K562 (cell line): ENCODE measurements at regions not wholly inside any gene's neighbourhood (a gene's known extent, or its start where the extent isn't known, plus 50 kb on each side); places are given as distances from the start of the nearest gene placed in this dataset.

Experiments used
- ATAC-seq: fragments of 200-7000 bp; cut with Tn5 transposase; 3 replicates; pipeline ENCODE4 v1.9.1; 2020; ENCODE audit warnings: moderate library complexity
- BruUV-seq: library from RNA; stranded (reverse); fragments of 400-500 nt; replicated peaks from 2 replicates; lab custom pipeline; 2021; lab: Mats Ljungman, UMichigan
- CTCF ChIA-PET: fragments of 300-600 bp; formaldehyde crosslinking; extraction: SDS; loops from one replicate; lab custom pipeline; 2021; ENCODE audit warnings: low intra/inter-chr PET ratio; lab: Yijun Ruan, JAX
- POLR2A ChIA-PET: fragments of 300-600, 350-650 bp; sonication (Branson Sonifier 250); formaldehyde crosslinking; extraction: SDS; loops from one replicate; lab custom pipeline; 2021; ENCODE audit warnings: antibody characterized with exemption, inconsistent platforms; lab: Yijun Ruan, JAX
- DNase-seq, 4 experiments: peaks; one replicate each; pipeline versions ENCODE4 v3.0.0 to v3.0.0-alpha.2; 2011 to 2018; ENCODE audit warnings: low spot score in 3 of 4, mixed read lengths in 3 of 4; ENCODE audit errors: extremely low read depth in 1 of 4
- FAIRE-seq: peaks from 2 replicates; lab custom pipeline; 2011; peaks lifted over from hg19 to GRCh38; lab: Jason Lieb, UNC
- H2AFZ ChIP-seq: 2 replicates; pipeline ENCODE4 v1.6.0; 2011; ENCODE audit warnings: low read depth, low read length, control low read depth, inconsistent platforms
- H3K27ac ChIP-seq: fragments of 200-600 bp; 3 replicates; pipeline ENCODE4 v1.8.0; 2011; ENCODE audit warnings: low read depth, mild to moderate bottlenecking, control low read depth, inconsistent platforms, low read length, moderate library complexity, mixed read lengths; ENCODE audit errors: extremely low read depth
- H3K27me3 ChIP-seq, 2 experiments: fragments of 300-600 bp in 1 of 2; 2 replicates in 1 of 2; 3 replicates in 1 of 2; pipeline versions ENCODE4 v1.6.0 to v1.8.0; 2011; ENCODE audit warnings: inconsistent platforms in 2 of 2, low read length in 2 of 2, mild to moderate bottlenecking in 1 of 2, mixed read lengths in 1 of 2, moderate library complexity in 1 of 2; ENCODE audit not compliant: control insufficient read depth in 2 of 2, insufficient read depth in 2 of 2
- H3K36me3 ChIP-seq: fragments of 300-600 bp; 3 replicates; pipeline ENCODE4 v1.8.0; 2011; ENCODE audit warnings: mild to moderate bottlenecking, low read length, inconsistent platforms; ENCODE audit not compliant: control insufficient read depth, insufficient read depth
- H3K4me1 ChIP-seq, 2 experiments: fragments of 200-600 bp in 1 of 2; replicated peaks in 1 of 2; 2 replicates in 1 of 2; 3 replicates in 1 of 2; pipeline versions ENCODE4 v1.5.1 to v1.8.0; 2011; ENCODE audit warnings: inconsistent platforms in 2 of 2, low read length in 2 of 2, mild to moderate bottlenecking in 1 of 2, mixed read lengths in 1 of 2, moderate library complexity in 1 of 2; ENCODE audit not compliant: control insufficient read depth in 2 of 2, insufficient read depth in 2 of 2
- H3K4me2 ChIP-seq: 2 replicates; pipeline ENCODE4 v1.6.1; 2011; ENCODE audit warnings: low read length, control low read depth, inconsistent platforms, mixed read lengths; ENCODE audit not compliant: insufficient read depth
- H3K4me3 ChIP-seq: fragments of 200-600 bp; sonication (generic), shearing (Covaris generic); 2 replicates; pipeline ENCODE4 v1.5.1; 2016; ENCODE audit warnings: control low read depth, inconsistent platforms
- H3K79me2 ChIP-seq: fragments of 200-600 bp; 3 replicates; pipeline ENCODE4 v1.8.0; 2011; ENCODE audit warnings: low read length, inconsistent platforms; ENCODE audit not compliant: control insufficient read depth, insufficient read depth
- H3K9ac ChIP-seq, 2 experiments: 2 replicates each; pipeline versions ENCODE4 v1.6.0 to v1.6.1; 2011; ENCODE audit warnings: low read depth in 2 of 2, low read length in 2 of 2, control low read depth in 1 of 2, inconsistent platforms in 1 of 2, mild to moderate bottlenecking in 1 of 2, mixed read lengths in 1 of 2; ENCODE audit not compliant: insufficient read depth in 1 of 2
- H3K9me1 ChIP-seq: one replicate; pipeline ENCODE4 v1.6.0; 2011; ENCODE audit warnings: inconsistent platforms, mild to moderate bottlenecking, low read length, moderate library complexity; ENCODE audit not compliant: control insufficient read depth, insufficient read depth
- H3K9me3 ChIP-seq: replicated peaks from 2 replicates; pipeline ENCODE4 v1.5.1; 2011; ENCODE audit warnings: low read depth, low read length, inconsistent platforms; ENCODE audit not compliant: control insufficient read depth, insufficient read depth
- H4K20me1 ChIP-seq: replicated peaks from 2 replicates; pipeline ENCODE4 v1.6.1; 2011; ENCODE audit warnings: low read length, inconsistent platforms, mixed read lengths; ENCODE audit not compliant: control insufficient read depth, insufficient read depth
- ARHGAP35 ChIP-seq: fragments of 450-650 bp; IDR thresholded peaks from 2 replicates; pipeline ENCODE4 v1.6.1; 2018; ENCODE audit not compliant: partially characterized antibody
- ETS2 ChIP-seq: IDR thresholded peaks from 2 replicates; pipeline ENCODE4 v1.6.1; 2016; ENCODE audit warnings: borderline replicate concordance, missing genetic modification characterization, mild to moderate bottlenecking, moderate library complexity, missing compliant biosample characterization; ENCODE audit not compliant: poor library complexity, severe bottlenecking
- ETV1 ChIP-seq: fragments of 450-650 bp; conservative IDR thresholded peaks from 2 replicates; pipeline ENCODE4 v1.6.1; 2016; ENCODE audit warnings: missing genetic modification characterization, control low read depth, low read depth, missing compliant biosample characterization
- FOXK1 ChIP-seq: sonication (generic); formaldehyde crosslinking; IDR thresholded peaks from 2 replicates; pipeline ENCODE4 v1.8.0; 2022; ENCODE audit warnings: missing genetic modification reagents, mild to moderate bottlenecking, borderline replicate concordance
- KAT2B ChIP-seq: IDR thresholded peaks from one replicate; pipeline ENCODE4 v1.6.1; 2012; ENCODE audit warnings: low read depth, mild to moderate bottlenecking, control low read depth, inconsistent platforms, low read length, moderate library complexity
- KLF1 ChIP-seq: fragments of 450-650 bp; IDR thresholded peaks from 2 replicates; pipeline ENCODE4 v1.6.1; 2016; ENCODE audit warnings: missing genetic modification characterization, missing compliant biosample characterization
- LARP7 ChIP-seq: fragments of 450-650 bp; IDR thresholded peaks from 2 replicates; pipeline ENCODE4 v1.6.1; 2016
- MTF1 ChIP-seq: fragments of 250-450 bp; sonication (Bioruptor Pico); IDR thresholded peaks from 2 replicates; pipeline ENCODE4 v1.9.0; 2021; ENCODE audit warnings: moderate library complexity, mild to moderate bottlenecking, inconsistent platforms, borderline replicate concordance
- PRPF4 ChIP-seq: fragments of 200-400 bp; formaldehyde crosslinking; IDR thresholded peaks from one replicate; pipeline ENCODE4 v1.6.1; 2017; ENCODE audit warnings: low read length, low read depth, mild to moderate bottlenecking; ENCODE audit not compliant: insufficient read depth, poor library complexity, severe bottlenecking
- PTBP1 ChIP-seq: fragments of 200-400 bp; formaldehyde crosslinking; IDR thresholded peaks from 2 replicates; pipeline ENCODE4 v1.6.1; 2017; ENCODE audit warnings: low read depth, low read length
- SMARCE1 ChIP-seq: fragments of 450-650 bp; IDR thresholded peaks from 2 replicates; pipeline ENCODE4 v1.7.1; 2016; ENCODE audit warnings: mild to moderate bottlenecking
- ZNF124 ChIP-seq: sonication (generic); formaldehyde crosslinking; IDR thresholded peaks from 2 replicates; pipeline ENCODE4 v1.8.1; 2022; ENCODE audit warnings: missing genetic modification reagents
- ZNF23 ChIP-seq: fragments of 250-450 bp; sonication (Bioruptor Pico); IDR thresholded peaks from 2 replicates; pipeline ENCODE4 v1.4.0; 2020; ENCODE audit warnings: mild to moderate bottlenecking
- ZNF24 ChIP-seq: fragments of 450-650 bp; IDR thresholded peaks from 2 replicates; pipeline ENCODE4 v1.6.1; 2016
- ZNF408 ChIP-seq: fragments of 250-450 bp; sonication (Bioruptor Pico); IDR thresholded peaks from 2 replicates; pipeline ENCODE4 v1.4.0; 2020; ENCODE audit warnings: low read depth, mild to moderate bottlenecking, moderate library complexity
- WGBS: fragments of 100-300 bp; shearing (Covaris generic); methylation state at CpG from one replicate; pipeline ENCODE4 v1.1.6; 2016; ENCODE audit warnings: low coverage, mixed read lengths; ENCODE audit not compliant: insufficient coverage; ENCODE audit errors: missing lambda C conversion rate; 5-methylcytosine and 5-hydroxymethylcytosine counted together
- in situ Hi-C: fragments of 300-500 bp; cut with MboI; formaldehyde crosslinking; loops from 4 replicates; pipeline ENCODE4 v1.15.0; 2018; ENCODE audit warnings: inconsistent platforms, mixed read lengths
- intact Hi-C: fragments of 100-400 bp; cut with micrococcal nuclease; formaldehyde crosslinking; loops from 2 replicates; pipeline ENCODE4 v1.14.2; 2022

DNA sequence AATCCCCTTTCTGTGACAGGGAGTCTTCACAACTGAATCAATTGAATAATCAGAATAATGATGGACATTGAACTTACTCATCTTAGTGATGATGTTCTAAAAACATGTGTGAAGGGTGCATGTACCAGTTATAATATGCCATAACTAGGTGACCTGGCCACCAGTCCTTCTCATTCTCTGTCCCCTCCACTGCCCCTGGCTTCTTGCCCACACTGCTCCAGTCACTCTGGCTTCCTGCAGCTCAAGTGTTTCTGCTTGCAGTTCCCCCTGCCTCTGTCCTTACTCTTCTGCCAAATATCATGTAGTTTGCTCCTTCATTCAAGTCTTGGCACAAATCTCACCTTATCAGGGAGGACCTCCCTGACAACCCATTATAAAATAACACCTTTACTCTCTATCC lies 168.1 kb upstream of the SLC7A11 start (continued):
- TF ChIP-seq ZNF23 (no peak), ETS2 (tag) (no peak), ZNF124 (CRISPR knock-in tag) (no peak), ZNF408 (no peak), LARP7 (no peak), SMARCE1 (no peak), KAT2B (no peak), PRPF4 (no peak)

DNA sequence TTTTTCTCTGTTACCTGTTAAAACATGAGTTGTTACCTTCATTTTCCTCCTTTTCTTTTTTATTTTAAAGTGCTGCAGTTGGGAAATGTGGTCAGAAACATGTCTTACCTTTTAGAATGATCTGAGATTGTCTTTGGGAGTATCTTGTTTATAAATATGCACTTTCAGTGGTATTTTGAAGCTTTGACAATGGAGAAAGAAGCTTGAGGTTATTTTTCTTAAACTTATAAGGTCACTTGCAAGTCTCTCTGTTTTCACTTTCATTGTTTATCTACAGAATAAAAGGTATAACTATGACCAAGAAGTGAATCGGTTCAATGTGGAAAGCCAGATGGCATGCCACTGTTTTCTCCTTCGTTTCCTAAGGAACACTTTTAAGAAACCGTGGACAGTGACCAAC lies 167.5 kb upstream of the SLC7A11 start:
- 16% methylated on average over 3 of the region's 3 CpGs for WGBS
- no peak overlapping the region for H3K4me2 ChIP-seq
- no peak for DNase-seq
- H3K9ac ChIP-seq = no peak overlapping the region
- ChIA-PET CTCF (no interaction called here), POLR2A (interaction anchor here (1.0 to 1.4 kb wide), 2 partner anchors 10 to 167 kb away, joined by 3 to 4 read pairs; partner anchors contain the start of gene SLC7A11)
- no peaks in the 10 kb centered on the region for H3K79me2 ChIP-seq
- H3K27ac ChIP-seq = no peak overlapping the region
- no peak for FAIRE-seq
- H3K36me3 ChIP-seq = no peaks in the 10 kb centered on the region
- H3K4me3 ChIP-seq = no peak overlapping the region
- H2AFZ ChIP-seq = peak overlapping the region; percentile 40
- no TSS peak for BruUV-seq
- no peak for ATAC-seq
- in situ Hi-C loops = no loop called here
- intact Hi-C loops = no loop called here
- no peaks in the 10 kb centered on the region for H4K20me1 ChIP-seq
- TF ChIP-seq ARHGAP35 = no peak
- TF ChIP-seq ETV1 (tag) = no peak
- no peak for TF ChIP-seq FOXK1 (CRISPR knock-in tag)
- no peak for TF ChIP-seq PTBP1
- no peak for TF ChIP-seq KLF1 (tag)
- TF ChIP-seq MTF1 (CRISPR knock-in tag) = no peak
- no peak for TF ChIP-seq ZNF24
- no peaks in the 10 kb centered on the region for H3K9me3 ChIP-seq
- H3K4me1 ChIP-seq = 0 out of 5 replicates have a peak, but pooled peaks cover 0 to 13% of the 10 kb centered on the region in 2 experiments
- no peaks in the 10 kb centered on the region for H3K9me1 ChIP-seq
- no peaks in the 10 kb centered on the region for H3K27me3 ChIP-seq
